Ishikawa (cell line): ENCODE measurements at regions not wholly inside any gene's neighbourhood (a gene's known extent, or its start where the extent isn't known, plus 50 kb on each side); places are given as distances from the start of the nearest gene placed in this dataset.
A peak's percentile ranks its signal among the peaks of the same experiment; 100 is the strongest.

Source experiments
- CEBPB ChIP-seq: IDR thresholded peaks from 2 replicates; pipeline ENCODE4 v1.6.1; 2012
- CREB1 ChIP-seq: IDR thresholded peaks from 2 replicates; pipeline ENCODE4 v1.6.1; 2012; ENCODE audit warnings: low read depth
- EGR1 ChIP-seq: IDR thresholded peaks from 2 replicates; pipeline ENCODE4 v1.6.1; 2012
- EP300 ChIP-seq: IDR thresholded peaks from 2 replicates; pipeline ENCODE4 v1.6.1; 2012; ENCODE audit warnings: borderline replicate concordance
- FOXM1 ChIP-seq: IDR thresholded peaks from 2 replicates; pipeline ENCODE4 v1.6.1; 2012; ENCODE audit warnings: low read depth, borderline replicate concordance
- NFIC ChIP-seq: IDR thresholded peaks from 2 replicates; pipeline ENCODE4 v1.6.1; 2012
- RAD21 ChIP-seq: IDR thresholded peaks from 2 replicates; pipeline ENCODE4 v1.6.1; 2012; ENCODE audit warnings: low read depth
- REST ChIP-seq: IDR thresholded peaks from 2 replicates; pipeline ENCODE4 v1.6.1; 2012; ENCODE audit warnings: low read depth, mild to moderate bottlenecking
- TAF1 ChIP-seq: IDR thresholded peaks from 2 replicates; pipeline ENCODE4 v1.6.1; 2012; ENCODE audit warnings: low read depth, mild to moderate bottlenecking
- TCF12 ChIP-seq: IDR thresholded peaks from 2 replicates; pipeline ENCODE4 v1.6.1; 2012; ENCODE audit warnings: low read depth
- TEAD4 ChIP-seq: IDR thresholded peaks from 2 replicates; pipeline ENCODE4 v1.6.1; 2012
- USF1 ChIP-seq: IDR thresholded peaks from 2 replicates; pipeline ENCODE4 v1.6.1; 2012
- YY1 ChIP-seq: IDR thresholded peaks from 2 replicates; pipeline ENCODE4 v1.6.1; 2012; ENCODE audit warnings: low read depth
- ZBTB7A ChIP-seq: IDR thresholded peaks from 2 replicates; pipeline ENCODE4 v1.6.1; 2012; ENCODE audit warnings: low read depth
- TF ChIP-seq, protein P1 (sequence below): IDR thresholded peaks from 2 replicates; pipeline ENCODE4 v1.6.1; 2012

DNA sequence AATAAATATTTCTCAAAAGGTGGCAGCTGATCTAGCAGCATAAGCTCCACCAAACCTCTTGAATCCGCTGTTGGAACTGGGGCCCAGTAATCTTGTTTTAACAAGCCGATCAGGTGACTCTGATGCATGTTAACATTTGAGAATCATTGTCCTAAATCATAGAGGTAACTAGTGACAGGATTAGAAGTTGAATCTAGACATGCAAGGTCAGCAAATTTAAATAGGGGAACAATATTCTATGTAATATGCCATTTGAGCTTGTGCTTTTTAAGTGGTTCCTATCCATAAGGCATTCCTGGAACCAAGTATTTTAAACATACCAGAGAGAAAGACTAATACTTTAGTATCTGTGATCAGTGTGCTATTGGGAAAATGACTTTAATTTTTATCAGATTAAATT is 412.8 kb downstream of the PYDC2 start:
- TF ChIP-seq CREB1 (no peak), ZBTB7A (no peak)

- TF ChIP-seq CEBPB (peak; percentile 77), TCF12 (no peak), TEAD4 (peak; percentile 74), REST (no peak), FOXM1 (no peak)
These were observed 421.3 kb downstream of the PYDC2 start for GRCh38 chr3:191882289-191882688.

- TF ChIP-seq, protein P1, sequence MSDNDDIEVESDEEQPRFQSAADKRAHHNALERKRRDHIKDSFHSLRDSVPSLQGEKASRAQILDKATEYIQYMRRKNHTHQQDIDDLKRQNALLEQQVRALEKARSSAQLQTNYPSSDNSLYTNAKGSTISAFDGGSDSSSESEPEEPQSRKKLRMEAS: no peak
- TF ChIP-seq RAD21 (no peak), EP300 (no peak), YY1 (no peak), TAF1 (no peak), FOXM1 (no peak), NFIC (no peak), REST (no peak)
These were observed 423.2 kb downstream of the PYDC2 start for GRCh38 chr3:191884132-191884531.

DNA sequence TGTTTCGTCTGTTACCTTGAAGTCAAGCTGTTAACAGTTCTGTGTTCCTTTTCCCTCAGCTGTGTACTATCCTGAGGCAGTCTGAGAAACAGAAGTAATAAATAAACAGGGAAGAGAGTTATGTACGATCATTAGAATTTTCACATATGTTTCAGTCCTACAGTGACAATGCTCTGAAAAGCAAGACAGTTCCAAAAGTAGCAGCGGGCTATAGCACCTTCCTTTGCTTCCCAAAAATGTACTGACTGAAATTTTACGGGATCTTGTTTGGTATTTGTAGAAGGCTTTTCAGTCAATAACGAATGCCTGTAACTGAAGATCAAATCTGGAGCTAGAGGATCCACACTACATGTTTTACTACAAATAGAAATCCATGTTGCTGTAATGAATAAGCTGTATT is 428.1 kb downstream of the PYDC2 start:
- TF ChIP-seq CREB1 (no peak), RAD21 (no peak), TCF12 (no peak), YY1 (no peak), TAF1 (no peak), FOXM1 (no peak), USF1 (no peak)

GRCh38 chr3:191889756-191890155 is 428.8 kb downstream of the PYDC2 start:
- TF ChIP-seq ZBTB7A (no peak), RAD21 (no peak), FOXM1 (0 out of 2 replicates have a peak, but pooled peaks have one; percentile 34), TEAD4 (0 out of 2 replicates have a peak, but pooled peaks have one; percentile 11)

DNA sequence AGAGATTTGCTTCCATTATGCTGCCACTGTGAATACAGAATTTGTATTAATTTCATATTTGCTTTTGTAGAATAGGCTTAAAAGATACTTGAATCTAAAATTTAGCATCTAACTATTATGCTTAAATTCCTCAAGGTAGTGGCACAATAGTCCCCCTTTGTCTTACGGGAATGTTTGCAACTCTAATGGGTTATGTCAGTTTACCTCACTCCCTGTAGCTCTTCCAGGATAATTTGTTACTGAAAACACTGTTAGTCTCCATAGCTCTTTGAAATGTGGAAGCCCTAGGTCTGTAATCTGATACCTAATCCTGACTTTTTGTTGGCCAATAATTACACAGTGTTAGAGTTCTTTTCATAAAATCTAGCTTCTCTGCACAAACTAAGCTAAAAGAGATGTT is 433.4 kb downstream of the PYDC2 start:
- TF ChIP-seq FOXM1 (no peak), ZBTB7A (no peak), CREB1 (no peak), EGR1 (no peak), NFIC (no peak), RAD21 (no peak), TAF1 (no peak), EP300 (no peak), REST (no peak), CEBPB (no peak), TEAD4 (no peak), USF1 (no peak)
- TF ChIP-seq, protein P1: no peak
